8988T (cell line): ENCODE measurements at regions not wholly inside any gene's neighbourhood (a gene's known extent, or its start where the extent isn't known, plus 50 kb on each side); places are given as distances from the start of the nearest gene placed in this dataset.
"Not testable (repeated sequence)": the region's sequence is repeated elsewhere in the genome, so short reads cannot be mapped to it uniquely, and the experiment has no call there.

Experiments
- DNase-seq: peaks from one replicate; pipeline ENCODE4 v3.0.0; 2011

DNA sequence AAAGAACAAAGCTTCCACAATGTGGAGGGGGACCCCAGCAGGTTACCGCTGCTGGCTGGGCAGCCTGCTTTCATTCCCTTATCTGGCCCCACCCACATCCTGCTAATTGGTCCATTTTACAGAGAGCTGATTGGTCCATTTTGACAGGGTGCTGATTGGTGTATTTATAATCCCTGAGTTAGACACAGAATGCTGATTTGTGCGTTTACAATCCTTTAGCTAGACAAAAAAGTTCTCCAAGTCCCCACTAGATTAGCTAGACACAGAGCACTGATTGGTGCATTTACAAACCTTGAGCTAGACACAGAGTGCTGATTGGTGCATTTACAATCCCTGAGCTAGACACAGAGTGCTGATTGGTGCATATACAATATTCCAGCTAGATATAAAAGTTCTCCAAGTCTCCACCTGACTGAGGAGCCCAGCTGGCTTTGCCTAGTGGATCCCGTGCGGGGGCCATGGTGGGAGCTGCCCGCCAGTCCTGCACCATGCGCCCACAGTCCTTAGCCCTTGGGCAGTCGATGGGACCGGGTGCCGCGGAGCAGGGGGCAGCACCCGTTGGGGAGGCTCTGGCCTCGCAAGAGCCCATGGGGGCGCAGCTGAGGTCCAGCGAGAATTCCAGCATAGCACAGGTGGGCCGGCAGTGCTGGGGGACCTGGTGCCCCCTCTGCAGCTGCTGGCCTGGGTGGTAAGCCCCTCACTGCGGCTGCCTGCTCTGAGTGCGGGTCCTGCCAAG lies 88.8 kb upstream of the MYLIP start:
- DNase-seq: not testable (repeated sequence)

DNA sequence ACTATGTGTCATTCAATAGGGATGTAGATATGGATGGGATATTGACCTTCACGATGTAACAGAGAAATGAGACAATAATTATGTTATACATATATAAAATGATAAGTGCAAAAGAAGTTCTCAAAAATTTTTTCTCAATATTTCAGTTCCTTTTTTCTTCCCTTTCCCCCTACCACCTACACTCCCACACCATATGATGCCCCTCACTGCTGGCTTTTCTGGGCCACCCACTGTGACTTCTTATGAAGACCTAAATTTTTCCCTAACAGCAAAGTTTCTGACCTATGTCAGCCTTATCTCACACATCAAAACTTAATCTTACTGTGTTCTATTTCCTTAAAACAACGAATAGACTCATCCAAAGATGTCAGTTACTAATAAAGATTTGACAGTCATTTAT lies 89.9 kb upstream of the MYLIP start:
- no peak for DNase-seq

DNA sequence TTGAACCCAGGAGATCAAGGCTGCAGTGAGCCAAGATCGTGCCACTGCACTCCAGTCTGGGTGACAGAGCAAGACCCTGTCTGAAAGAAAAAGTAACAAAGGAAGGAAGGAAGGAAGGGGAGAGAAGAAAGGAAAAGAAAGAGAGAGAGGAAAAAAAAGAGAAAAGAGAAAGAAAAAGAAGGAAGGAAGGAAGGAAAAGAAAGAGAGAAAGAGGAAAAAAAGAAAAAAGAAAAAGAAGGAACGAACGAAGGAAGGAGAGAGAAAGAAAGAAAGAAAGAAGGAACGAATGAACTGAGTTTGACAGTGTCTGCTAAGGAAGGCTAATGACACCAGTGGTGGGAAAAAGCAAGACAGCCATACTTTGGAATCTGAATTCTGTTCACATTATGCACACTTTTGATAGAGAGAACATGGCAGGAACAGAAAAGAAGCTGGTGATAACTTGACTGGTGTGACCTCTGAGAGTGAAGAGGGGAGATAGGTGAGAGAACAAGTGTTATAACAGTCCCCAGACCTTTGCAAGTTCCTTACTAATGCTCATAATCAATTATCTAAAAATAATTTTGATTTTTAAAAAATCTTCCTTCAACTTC lies 93.3 kb upstream of the MYLIP start:
- no peak for DNase-seq

GRCh38 chr6:16033214-16033613 lies 95.7 kb upstream of the MYLIP start:
- no peak for DNase-seq

DNA sequence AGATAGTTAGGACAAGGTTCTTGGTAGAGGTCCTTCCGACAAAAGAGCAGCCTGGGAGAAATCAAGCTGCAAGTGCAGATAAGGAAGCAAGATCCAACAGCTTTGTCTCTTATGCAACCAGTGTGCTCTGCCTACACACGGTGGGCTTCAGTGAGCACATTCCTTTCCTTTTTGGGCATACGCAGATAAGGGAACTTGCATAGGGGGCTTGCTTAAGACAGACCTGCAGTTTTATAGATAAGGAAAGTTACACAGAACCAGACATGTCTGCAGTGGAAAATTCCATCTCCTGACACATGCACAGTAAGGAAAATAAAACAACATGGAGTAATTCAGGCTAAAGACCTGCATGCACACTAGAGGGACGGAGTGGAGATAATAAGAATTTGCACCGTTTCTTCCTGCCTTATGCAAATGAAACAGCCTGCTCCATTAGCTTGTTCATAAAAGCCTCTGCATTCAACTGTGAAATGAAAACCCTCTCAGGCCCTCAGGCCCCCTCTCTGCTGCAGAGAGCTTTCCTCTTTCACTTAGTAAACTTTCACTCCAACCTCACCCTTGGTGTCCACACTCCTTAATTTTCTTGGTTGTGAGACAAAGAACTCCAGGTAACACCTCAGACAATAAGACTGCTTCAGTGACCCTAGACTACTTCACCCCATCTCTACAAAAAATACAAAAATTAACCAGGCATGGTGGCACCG lies 97.5 kb upstream of the MYLIP start:
- DNase-seq: no peak

DNA sequence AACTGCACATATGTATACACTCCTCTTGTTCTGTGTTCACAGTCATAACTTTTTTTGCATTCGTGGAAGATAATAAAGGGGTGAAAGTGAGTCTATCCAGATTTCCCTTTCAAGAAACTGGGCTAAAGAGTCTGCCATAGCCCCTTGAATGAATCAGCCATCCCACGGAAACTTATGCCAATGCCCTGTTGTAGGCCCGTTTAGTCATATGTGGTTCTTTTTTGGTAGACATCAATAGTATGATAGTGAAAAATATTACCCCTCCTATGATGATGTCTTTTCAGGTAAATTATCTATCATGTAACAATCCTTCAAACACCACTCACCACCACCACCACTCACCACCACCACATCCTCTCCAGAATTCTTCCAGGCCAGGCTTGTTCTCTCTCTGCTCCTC lies 99.9 kb upstream of the MYLIP start:
- no peak for DNase-seq

- no peak for DNase-seq
Measured at GRCh38 chr6:16020259-16020658, 108.6 kb upstream of the MYLIP start.

GRCh38 chr6:16019462-16019861 lies 109.4 kb upstream of the MYLIP start:
- DNase-seq: no peak

DNA sequence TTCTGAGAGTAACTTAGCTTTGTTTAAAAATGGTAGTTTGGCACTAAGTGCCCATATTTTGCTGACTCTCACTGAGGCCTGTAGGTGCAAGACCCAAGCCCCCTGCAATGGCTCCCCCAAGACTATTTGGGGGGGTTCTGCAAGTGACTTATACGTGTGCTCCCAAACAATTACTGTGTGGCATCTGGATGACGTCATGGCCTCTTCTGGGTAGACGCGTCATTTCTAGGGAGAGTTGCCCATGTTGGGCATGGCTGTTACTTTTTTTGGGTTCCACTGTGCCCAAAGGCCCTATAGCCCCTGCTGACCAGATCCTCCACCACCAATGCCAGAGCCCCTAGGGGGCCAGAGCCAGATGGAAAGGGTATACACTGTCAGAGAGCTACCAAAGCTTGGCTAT lies 110.3 kb upstream of the MYLIP start:
- no peak for DNase-seq

GRCh38 chr6:16014325-16014724 lies 114.6 kb upstream of the MYLIP start:
- not testable (repeated sequence) for DNase-seq

GRCh38 chr6:16007146-16007545 lies 121.7 kb upstream of the MYLIP start:
- DNase-seq: no peak

DNA sequence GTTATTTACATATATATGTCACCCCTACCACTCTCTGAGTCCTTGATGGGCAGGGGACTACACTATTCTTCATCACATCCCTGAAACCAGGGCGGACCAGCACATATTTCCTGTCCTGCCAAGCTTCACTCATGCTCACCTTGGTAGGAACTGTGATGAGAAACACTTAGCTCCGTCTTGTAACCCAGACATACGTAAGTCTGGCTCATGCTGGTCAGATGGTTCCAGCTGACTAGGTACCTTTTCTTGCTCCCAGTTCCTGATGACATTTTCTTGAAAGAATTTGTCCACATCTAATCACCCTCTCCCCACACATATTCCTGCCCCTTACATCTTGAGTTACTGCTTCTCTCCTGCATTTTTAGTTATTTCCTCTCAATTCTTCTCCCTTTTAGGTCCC lies 122.2 kb upstream of the MYLIP start:
- no peak for DNase-seq

- no peak for DNase-seq
Measured at GRCh38 chr6:16004934-16005679, 123.8 kb upstream of the MYLIP start.

- DNase-seq: no peak
Measured at GRCh38 chr6:16003197-16003491, 125.7 kb upstream of the MYLIP start.

DNA sequence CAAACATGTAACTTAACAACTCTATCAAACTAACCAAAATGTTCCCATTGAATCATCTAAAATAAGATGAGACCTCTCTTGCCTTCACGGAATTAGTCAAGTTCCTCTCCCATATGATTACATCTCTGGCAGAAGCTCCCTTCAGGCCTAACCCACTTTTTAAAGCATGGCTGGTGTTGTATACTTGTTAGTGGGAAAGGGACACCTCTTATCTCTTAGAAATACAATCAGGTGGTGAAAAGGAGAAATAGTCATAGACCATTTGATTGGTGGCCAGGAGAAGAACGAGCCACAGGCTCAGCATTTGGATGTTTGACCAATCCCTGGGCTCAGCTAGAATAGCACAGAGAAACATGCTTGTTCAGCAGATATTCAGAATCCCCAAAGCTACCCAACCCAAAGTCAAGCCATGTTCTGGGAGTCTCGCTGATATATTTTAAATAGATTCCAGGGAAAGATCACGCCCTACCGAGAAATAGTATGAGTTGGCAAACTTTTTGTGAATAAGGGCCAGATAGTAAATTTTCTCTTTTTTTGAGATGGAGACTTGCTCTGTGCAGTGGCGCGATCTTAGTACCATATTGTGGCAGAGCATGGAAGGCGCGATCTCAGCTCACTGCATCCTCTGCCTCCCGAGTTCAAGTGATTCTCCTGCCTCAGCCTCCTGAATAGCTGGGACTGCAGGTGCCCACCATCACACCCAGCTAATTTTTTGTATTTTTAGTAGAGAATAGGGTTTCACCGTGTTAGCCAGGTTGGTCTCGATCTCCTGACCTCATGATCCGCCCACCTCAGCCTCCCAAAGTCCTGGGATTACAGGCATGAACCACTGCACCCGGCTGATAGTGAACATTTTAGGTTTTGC lies 126.3 kb upstream of the MYLIP start:
- no peak for DNase-seq

GRCh38 chr6:16001158-16001557 lies 127.7 kb upstream of the MYLIP start:
- DNase-seq: no peak

DNA sequence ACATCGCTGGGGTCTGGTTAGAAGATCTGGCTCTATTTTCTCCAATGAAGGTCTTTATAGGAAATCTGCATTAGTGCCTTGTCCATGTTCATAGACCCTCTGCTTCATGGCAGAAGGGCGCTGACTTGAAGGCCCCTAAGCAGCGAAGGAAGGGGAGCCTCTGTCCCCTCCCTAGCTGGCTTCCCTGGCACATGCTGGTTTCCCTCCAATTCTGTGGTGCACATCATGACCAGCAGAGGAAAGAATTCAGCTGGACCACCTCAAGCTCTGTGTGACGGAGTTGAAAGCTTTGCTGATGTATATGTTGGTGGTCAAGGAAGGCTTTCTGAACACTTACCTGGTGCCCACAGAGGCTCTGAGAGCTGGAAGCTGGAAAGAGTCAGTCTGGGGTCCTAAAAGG lies 129.7 kb upstream of the MYLIP start:
- DNase-seq: no peak

GRCh38 chr6:15997586-15998388 lies 131.1 kb upstream of the MYLIP start:
- no peak for DNase-seq

GRCh38 chr6:15996030-15996429 lies 132.9 kb upstream of the MYLIP start:
- no peak for DNase-seq

DNA sequence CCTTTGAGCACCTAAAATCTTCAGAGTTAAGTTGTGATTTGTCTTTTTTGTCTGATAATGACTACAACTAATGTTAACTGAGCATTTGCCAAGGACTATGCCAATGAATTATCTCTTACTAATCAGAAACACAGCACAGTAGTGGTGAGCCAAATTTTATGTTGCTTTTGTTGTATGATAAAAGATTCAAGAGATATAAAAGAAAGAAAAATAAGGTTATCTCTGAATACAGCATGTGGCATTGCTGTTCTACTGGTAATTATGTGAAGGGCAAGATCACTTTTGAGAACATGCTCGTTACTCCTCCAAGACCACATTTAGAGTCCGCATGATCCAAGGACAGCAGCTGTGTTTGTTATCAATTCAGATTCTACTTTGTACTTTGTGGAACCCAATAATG lies 133.4 kb upstream of the MYLIP start:
- DNase-seq: no peak

GRCh38 chr6:15994814-15995459 lies 133.9 kb upstream of the MYLIP start:
- DNase-seq: no peak
